Activated CD4-positive, alpha-beta T cell treated with anti-CD3 and anti-CD28 coated beads for 24 hours (primary cell): ENCODE measurements at regions not wholly inside any gene's neighbourhood (a gene's known extent, or its start where the extent isn't known, plus 50 kb on each side); places are given as distances from the start of the nearest gene placed in this dataset.
"Not testable (repeated sequence)": the region's sequence is repeated elsewhere in the genome, so short reads cannot be mapped to it uniquely, and the experiment has no call there.

Experiments used
- DNase-seq, 2 donors: peaks; one replicate each; pipeline ENCODE4 v3.0.0-alpha.2; 2020; ENCODE audit warnings: low read depth in 2 of 2

DNA sequence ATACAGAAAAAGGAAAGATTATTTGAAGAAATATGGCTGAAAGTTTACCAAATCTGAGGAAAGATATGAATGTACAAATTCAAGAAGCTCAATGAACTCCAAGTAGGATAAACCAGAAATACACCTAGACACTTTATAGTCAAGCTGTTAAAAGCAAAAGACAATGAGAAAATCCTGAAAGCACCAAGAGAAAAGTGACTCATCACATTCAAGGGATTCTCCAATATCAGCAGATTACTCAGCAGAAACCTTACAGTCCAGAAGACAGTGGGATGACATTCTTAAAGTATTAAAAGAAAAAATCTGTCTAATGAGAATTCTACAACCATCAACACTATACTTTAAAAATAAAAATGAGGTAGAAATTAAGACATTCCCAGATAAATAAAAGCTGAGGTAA lies 223.8 kb upstream of the ZCCHC13 start:
- DNase-seq = no peak

DNA sequence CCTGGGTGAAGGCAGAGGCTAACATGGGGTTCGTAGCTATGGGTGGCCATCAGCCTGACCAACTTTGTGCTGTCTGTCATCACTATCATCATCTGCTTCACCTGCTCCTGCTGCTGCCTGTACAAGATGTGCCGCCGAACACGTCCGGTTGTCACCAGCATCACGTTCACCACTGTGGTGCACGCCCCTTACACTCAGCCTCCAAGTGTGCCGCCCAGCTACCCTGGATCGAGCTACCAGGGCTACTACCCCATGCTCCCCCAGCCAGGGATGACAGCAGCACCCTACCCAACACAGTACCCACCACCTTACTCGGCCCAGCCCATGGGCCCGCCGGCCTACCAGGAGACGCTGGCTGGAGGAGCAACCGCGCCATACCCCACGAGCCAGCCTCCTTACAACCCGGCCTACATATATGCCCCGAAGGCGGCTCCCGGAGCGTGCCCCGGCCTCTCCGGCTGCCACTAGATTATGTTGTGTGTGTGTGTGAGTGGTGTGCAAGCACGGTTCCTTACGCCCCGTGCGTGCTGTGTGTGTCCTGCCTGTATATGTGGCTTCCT lies 213.4 kb upstream of the XIST start:
- DNase-seq = no peak

DNA sequence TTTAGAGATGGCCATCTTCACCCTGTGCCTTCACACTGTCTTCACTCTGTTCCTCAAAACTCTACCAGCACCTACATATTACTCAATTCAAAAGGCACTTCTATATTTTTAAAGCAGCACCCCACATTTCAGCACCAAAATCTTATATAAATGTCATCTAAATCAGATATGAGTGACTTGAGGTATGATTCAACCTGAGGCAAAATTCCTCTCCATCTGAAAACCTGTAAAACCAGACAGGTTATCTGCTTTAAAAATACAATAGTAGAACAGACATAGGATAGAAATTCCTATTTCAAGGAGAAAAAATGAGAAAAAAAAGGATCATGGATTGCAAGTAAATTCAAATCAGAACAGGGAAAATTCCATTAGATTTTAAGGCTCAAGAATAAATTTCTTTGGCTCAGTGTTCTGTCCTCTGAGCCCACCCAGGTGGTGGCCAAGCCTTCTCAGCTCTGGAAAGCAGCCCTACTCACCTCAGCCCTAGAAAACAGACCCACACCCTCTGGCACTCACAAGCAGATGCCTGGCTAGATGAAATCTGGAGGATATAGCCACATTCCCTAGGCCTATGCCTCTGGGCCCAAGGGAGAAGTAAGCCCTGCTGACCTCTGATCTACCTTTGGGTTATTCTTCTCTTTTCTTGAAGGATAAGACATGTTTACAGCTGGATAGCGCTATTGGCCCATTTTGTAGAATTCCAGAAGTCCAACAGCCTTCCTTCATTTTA lies 211.1 kb upstream of the XIST start:
- DNase-seq = no peak

DNA sequence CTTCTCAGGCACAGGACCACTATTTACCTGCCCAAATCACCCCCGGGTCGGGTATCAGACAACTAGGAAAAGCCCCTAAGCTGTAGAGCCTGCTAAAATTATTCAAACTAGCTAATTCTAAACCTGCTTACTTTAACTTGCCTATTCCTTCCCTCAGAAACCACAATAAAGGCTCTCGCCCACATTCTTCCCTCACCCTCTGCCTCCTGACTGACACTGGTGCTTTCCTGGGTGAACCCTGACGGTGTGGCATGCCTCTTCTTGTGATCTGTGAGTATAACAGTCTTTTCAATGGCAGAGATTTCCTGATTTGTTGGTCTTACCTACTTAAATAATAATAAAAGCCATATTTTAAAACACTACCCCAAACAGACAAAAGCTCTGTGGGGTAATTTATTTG lies 209.4 kb upstream of the XIST start:
- DNase-seq = no peak

DNA sequence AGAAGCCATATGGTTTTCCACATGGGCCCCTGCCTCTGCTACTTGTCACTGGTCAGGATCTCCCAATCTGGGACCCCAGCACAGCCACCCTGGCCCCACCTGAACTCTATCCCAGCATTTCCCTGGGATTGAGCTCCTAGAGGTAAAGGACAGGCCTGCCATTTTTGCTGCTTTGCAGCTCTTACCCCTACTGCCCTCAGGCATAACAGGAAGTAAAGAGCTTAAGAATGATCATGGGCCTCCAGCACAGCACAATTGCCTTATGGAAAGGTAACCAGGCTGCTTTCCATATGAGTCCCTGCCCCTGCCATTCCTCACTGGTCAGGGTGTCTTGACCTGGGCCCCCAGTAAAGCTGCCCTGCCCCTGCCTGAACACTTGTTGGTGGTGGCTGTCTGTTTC lies 196.6 kb upstream of the XIST start:
- DNase-seq = no peak

DNA sequence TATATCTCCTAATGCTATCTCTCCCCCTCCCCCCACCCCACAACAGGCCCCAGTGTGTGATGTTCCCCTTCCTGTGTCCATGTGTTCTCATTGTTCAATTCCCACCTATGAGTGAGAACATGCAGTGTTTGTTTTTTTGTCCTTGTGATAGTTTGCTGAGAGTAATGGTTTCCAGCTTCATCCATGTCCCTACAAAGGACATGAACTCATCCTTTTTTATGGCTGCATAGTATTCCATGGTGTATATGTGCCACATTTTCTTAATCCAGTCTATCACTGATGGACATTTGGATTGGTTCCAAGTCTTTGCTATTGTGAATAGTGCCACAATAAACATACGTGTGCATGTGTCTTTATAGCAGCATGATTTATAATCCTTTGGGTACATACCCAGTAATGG lies 181.6 kb upstream of the XIST start:
- DNase-seq = not testable (repeated sequence)

DNA sequence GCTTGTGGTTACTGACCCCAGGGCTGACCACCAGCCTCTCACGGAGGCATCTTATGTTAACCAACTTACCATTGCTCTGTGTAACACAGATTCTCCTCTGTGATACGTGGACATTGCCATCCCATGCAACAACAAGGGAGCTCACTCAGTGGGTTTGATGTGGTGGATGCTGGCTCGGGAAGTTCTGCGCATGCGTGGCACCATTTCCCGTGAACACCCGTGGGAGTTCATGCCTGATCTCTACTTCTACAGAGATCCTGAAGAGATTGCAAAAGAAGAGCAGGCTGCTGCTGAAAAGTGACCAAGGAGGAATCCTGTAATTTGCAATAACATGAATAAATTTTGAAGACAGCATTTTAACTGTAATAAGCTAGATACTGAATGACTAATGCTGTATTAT lies 179.0 kb upstream of the XIST start:
- not testable (repeated sequence) for DNase-seq

DNA sequence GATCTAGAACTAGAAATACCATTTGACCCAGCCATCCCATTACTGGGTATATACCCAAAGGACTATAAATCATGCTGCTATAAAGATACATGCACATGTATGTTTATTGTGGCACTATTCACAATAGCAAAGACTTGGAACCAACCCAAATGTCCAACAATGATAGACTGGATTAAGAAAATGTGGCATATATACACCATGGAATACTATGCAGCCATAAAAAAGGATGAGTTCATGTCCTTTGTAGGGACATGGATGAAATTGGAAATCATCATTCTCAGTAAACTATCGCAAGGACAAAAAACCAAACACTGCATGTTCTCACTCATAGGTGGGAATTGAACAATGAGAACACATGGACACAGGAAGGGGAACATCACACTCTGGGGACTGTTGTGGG lies 178.3 kb upstream of the XIST start:
- not testable (repeated sequence) for DNase-seq

DNA sequence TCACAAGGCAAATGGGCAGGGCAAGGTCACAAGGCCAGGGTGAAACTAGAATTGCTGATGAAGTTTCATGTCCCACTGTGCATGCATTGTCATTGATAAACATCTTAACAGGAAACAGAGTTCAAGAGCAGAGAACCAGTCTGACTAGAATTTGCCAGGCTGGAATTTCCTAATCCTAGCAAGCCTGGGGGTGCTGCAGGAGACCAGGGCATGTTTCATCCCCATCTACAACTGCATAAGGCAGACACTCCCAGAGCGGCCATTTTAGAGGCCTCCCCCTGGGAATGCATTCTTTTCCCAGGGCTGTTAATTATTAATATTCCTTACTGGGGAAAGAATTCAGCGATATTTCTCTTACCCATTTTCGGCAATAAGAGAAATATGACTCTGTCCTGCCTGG lies 172.6 kb upstream of the XIST start:
- DNase-seq = not testable (repeated sequence)

DNA sequence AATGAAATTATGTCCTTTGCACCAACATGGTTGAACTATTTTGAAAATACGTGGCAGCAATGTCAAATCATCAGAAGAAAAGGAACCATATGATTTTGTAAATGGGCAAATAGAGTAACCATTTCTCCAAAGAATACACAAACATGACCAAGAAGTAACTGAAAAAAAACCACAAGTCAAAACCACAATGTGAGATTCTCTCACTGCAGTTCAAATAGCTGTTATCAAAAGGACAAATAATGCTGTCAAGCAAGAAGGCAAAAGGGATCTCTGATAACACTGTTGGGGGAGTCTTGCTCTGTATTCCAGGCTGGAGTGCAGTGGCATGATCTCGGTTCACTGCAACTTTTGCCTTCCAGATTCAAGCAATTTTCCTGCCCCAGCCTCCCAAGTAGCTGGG lies 170.7 kb upstream of the XIST start:
- no peak for DNase-seq

DNA sequence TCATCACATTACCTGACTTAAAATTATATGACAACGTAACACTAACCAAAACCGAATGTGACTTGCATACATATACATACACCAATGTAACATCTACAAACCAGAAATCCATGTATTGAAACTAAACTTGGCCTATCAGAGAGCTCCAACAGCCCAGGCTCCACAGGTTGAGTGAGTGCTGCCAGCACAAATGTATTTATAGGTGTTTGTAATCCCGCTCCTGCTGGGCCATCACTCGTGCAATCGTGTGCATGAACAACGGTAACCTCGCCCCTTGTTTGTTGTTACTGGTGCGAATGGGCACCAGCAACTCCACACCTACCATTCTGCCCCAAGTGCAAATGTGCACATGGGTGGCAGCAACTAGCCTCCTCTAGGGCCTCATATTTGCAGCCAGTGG lies 165.7 kb upstream of the XIST start:
- no peak for DNase-seq

DNA sequence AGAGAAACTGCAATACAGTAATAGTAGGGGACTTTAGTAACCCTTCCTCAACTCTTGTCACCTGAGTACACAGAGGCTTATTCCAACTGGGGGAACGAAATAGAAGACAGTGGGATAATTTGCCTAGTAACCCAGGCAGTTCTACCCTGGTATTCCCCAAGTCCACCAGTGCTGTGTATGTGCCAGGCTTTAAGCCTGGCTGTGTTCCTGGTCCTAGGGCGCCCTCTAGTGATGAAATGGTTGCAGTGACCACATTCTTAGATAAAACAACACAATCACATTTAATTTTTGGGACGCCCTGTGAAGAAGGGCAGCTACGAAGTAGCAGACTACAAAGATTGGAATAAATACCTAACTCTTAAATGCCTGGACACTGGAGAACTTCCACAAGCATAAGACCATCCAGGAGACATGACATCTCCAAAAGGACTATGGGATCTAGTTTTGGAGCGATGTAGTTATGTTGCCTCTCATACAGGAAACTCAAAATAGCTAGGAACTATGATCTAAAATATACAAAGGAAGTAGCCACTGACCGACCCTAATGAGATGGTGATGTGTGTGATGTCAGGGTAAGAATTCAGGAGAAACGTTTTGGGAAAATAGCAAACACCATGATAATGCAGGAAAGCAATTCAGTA lies 163.0 kb upstream of the XIST start:
- DNase-seq = peak; percentile 22 to 58

DNA sequence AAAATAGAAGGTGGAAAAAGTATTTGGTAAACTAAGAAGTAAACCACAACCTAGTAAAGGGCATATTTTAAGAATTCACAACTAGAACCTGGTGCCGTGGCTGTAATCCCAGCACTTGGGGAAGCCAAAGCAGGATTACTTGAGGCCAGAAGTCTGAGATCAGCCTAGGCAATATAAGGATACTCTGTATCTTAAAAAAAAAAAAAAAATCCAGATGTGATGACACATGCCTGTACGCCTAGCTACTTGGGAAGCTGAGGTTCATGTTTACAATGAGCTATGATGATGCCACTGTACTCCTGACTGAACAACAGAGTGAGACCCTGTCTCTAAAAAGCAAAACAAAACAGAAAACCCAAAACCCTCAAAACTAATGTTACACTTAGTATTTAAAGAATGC lies 156.5 kb upstream of the XIST start:
- no peak for DNase-seq

DNA sequence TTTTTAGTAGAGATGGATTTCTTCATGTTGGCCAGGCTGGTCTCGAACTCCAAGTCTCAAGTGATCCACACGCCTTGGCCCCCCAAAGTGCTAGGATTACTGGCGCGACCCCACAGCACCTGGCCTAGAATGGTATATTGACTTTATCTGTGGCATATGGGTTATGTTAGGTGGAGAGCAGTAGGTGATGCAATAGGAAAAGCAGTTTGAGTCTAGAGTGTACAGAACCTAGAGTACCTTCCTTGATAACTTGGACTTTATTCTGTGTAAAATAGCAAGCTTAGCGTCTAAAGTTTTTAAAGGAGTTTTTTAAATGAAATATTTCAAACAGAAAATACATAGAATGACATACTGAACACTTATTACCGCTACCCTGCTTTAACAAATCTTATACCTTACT lies 139.5 kb upstream of the XIST start:
- DNase-seq = no peak

DNA sequence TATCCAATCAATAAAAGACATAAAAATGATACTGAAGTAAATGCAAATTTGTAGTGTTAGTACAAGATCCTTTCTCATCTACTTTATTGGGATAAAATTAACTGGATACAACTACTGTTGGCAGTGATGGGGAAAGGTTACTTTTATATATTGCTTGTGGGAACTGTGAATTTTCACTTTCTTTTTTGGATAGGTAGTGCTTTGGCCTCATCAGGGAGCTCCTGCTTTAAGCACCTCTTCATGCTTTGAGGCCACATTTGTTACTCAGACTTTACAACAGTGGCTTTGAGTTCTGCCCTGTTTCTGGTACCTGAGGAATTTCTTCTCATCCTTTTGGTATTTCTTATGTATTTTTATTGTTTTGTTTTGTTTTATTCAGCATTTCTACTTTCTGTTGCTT lies 134.7 kb upstream of the XIST start:
- no peak for DNase-seq

DNA sequence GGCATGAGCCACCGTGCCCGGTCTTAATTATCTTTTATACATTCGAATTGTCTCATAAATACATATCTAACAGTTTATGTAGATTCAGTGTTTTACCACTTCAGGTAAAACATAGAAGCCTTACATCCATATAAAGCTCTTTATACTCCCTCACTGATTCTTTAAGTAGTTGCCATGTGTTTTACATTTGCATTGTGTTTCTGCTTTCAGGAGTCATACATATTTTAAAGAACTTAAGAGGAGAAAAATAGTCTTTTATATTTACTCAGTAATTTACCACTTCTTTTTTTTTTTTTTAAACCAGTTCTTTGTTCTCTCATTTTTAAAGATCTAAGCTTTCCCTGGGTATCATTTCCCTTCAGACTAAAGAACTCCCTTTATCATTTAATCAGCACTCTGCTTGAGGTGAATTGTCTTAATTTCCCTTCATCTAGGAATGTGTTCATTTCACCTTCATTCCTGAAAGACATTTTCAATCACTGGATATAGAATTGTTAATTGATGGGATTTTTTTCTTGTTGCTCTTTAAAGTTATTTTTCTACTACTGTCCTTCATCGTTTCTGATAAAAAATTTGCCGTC lies 127.1 kb upstream of the XIST start:
- DNase-seq = no peak

DNA sequence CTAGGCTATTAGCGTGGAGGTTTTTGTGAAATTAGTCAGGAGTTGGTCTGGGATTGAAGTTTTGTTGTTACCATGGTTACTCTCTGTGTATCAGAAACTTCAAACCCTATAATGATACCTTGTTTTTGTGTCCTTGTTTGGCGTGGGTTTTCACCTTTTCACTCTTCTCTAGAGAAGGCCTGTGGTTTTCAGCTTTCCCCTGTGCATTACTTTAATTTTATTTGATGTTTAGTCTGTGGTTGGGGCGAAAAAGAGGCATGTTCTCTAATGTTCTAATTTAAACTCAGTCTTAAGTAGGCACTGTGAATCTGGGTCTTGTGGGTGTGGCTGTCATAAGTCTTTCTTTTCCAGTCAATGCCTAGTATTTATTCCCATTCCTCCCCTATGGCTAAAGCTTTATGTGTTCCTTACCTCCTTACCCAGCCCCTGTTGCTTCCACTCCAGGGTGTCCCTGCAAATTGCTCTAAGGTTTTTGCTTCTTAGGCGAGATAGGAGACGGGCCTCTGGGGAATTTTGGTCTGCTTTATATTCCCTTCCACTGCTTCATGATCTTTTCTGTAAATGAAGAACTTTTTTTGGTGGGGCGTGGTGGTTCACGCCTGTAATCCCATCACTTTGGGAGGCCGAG lies 125.1 kb upstream of the XIST start:
- no peak for DNase-seq

DNA sequence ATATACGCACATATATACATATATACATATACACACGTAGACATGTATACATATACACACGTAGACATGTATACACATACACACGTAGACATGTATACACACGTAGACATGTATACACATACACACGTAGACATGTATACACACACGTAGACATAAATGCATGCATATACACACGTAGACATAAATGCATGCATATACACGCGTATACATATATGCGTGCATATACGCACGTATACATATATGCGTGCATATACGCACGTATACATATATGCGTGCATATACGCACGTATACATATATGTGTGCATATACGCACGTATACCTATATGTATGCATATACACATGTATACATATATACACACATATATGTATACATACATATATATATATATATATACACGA lies 114.9 kb upstream of the XIST start:
- not testable (repeated sequence) for DNase-seq

DNA sequence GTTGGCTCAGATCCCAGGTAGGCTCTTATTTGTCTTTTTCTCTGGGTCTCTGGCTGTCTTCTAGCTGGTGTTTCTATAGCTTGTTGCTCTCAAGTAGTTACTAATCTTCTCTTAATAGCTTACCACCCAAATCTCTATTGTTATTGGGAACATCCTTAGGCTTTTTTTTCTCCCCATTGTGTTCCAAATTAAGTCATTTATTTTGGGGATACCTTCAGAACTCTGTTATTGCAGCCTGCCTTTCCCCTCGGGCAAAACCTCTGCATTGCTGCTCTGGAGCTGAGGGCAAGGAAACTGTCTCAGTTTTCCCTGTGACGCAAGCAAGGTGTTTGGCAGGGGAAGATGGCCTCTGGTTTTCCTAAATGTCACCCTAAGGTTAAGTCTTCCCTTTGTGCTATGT lies 113.3 kb upstream of the XIST start:
- DNase-seq = no peak

DNA sequence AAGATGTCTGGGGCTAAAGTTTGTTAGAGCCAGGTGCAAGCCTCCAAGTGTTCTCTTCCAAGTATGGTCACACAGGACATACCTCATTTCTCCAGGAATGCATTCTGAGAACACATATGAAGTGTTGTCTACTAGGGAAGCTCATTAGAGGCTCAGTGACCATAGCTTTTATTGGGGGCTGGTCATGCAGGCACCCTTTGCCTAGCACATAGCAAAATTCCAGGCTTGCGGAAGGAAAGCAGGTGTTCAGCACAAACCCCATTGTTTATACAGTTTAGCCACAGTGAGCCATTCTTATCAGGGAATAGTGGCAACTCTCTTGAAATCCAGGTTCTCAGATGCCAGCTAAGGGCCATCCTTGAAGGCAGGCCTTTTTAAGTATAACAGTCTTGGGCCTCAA lies 112.1 kb upstream of the XIST start:
- DNase-seq = no peak

DNA sequence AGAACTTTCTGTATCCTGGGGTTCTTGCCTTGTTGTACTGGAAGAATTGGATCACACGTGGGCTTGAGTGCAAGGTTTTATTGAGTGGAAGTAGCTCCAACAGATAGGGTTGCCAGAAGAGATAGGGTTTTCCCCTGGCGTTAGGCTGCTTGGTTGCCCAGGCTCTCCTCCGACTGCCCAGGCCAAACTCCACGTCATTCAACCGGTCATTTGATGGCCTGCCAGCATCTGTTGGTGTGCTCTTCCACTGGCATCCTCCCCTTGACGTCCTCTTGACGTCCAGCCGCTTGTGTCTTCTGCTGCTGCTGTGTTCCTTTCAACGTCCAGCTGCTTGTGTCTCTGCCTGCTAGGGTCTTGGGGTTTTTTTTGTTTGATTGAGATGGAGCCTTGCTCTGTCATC lies 111.2 kb upstream of the XIST start:
- DNase-seq = no peak

DNA sequence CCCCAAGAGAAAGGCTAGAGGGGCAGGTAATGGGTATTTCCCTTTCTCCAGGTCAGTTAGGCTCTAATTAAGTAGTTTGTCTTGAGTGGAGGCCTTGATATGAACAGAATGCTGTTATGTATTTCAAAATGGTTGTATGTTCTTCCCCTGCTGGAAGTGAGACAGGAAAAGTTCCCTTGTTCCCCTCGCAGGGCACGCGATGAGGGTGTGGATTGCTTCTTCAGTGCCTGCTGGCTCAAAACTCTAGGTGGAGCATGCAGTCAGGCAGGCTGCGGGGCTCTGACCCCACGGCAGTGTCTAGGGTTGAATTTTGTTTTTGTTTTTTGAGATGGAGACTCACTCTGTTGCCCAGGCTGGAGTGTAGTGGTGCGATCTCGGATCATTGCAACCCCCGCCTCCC lies 110.4 kb upstream of the XIST start:
- DNase-seq = no peak

DNA sequence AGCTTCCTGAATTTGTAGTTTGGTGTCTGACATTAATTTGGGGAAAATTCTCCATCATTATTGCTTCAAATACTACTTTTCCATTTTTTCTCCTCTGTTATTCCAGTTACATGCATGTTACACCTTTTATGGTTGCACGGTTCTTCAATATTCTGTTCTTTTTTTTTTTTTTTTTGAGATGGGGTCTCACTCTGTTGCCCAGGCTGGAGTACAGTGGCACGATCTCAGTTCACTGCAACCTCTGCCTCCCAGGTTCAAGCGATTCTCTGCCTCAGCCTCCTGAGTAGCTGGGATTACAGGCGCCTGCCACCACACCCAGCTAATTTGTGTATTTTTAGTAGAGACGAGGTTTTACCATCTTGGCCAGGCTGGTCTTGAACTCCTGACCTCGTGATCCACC lies 109.4 kb upstream of the XIST start:
- not testable (repeated sequence) for DNase-seq
